Hepatocyte (in vitro differentiated cells): ENCODE measurements at regions not wholly inside any gene's neighbourhood (a gene's known extent, or its start where the extent isn't known, plus 50 kb on each side); places are given as distances from the start of the nearest gene placed in this dataset.

Experiments
- CTCF ChIP-seq: fragments of 200-600 bp; sonication (generic); IDR thresholded peaks from 2 replicates; pipeline ENCODE4 v1.5.1; 2016; ENCODE audit warnings: antibody characterized with exemption, mild to moderate bottlenecking; ENCODE audit not compliant: poor library complexity
- EZH2 ChIP-seq: fragments of 200-600 bp; sonication (generic); IDR thresholded peaks from 2 replicates; pipeline ENCODE4 v1.6.1; 2016; ENCODE audit warnings: antibody characterized with exemption, mild to moderate bottlenecking, borderline replicate concordance

DNA sequence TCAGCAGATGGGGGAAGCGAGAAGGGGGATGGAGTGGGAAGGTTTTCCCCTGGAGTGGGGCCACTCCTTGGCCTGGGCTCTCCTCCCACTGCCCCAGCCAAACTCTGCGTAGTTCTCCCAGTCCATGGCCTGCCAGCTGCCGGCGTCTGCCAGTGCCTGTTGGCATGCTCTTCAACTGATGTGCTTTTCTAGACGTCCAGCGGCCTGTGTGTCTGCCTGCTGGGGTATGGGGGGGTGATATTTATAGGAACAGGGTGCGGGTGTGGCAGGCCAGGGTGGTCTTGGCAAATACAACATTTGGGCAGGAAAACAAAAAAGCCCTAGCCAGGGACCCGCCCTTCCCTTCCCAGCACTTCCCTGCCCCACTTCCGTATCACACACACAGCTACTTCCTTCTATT lies 786.3 kb upstream of the NOVA1 start:
- TF ChIP-seq CTCF = no peak
- TF ChIP-seq EZH2 = no peak
